OCI-LY3 (cell line): ENCODE measurements at regions not wholly inside any gene's neighbourhood (a gene's known extent, or its start where the extent isn't known, plus 50 kb on each side); places are given as distances from the start of the nearest gene placed in this dataset.

ENCODE experiments used
- CTCF ChIP-seq: fragments of 200-600, 300-600 bp; sonication (generic); IDR thresholded peaks from 2 replicates; pipeline ENCODE4 v1.5.1; 2014; ENCODE audit warnings: antibody characterized with exemption, low read length, low read depth
- EZH2phosphoT487 ChIP-seq: fragments of 200-600 bp; shearing (Covaris generic); IDR thresholded peaks from 2 replicates; pipeline ENCODE4 v1.6.1; 2018; ENCODE audit warnings: antibody characterized with exemption, mixed run types, low read depth

GRCh38 chr6:166830185-166830890, 126.0 kb downstream of the RNASET2 start:
- TF ChIP-seq CTCF (no peak), EZH2phosphoT487 (no peak)
